Type B pancreatic cell (in vitro differentiated cells): ENCODE measurements at regions not wholly inside any gene's neighbourhood (a gene's known extent, or its start where the extent isn't known, plus 50 kb on each side); places are given as distances from the start of the nearest gene placed in this dataset.

Source experiments
- DNase-seq: peaks from one replicate; pipeline ENCODE4 v3.0.0; 2021; ENCODE audit warnings: mixed read lengths; ENCODE audit not compliant: unreplicated experiment; ENCODE audit errors: extremely low spot score
- H3K27ac Mint-ChIP-seq: 2 replicates; pipeline ENCODE4 v1.8.0; 2021; ENCODE audit warnings: mild to moderate bottlenecking, mixed read lengths
- H3K27me3 Mint-ChIP-seq: 2 replicates; pipeline ENCODE4 v1.8.0; 2021; ENCODE audit warnings: mixed read lengths
- H3K36me3 Mint-ChIP-seq: 2 replicates; pipeline ENCODE4 v1.8.0; 2021; ENCODE audit warnings: mixed read lengths
- H3K4me1 Mint-ChIP-seq: one replicate; pipeline ENCODE4 v1.8.0; 2021; ENCODE audit warnings: mixed read lengths; ENCODE audit not compliant: unreplicated experiment
- H3K4me3 Mint-ChIP-seq: 2 replicates; pipeline ENCODE4 v1.8.0; 2021; ENCODE audit warnings: mild to moderate bottlenecking, mixed read lengths
- H3K9me3 Mint-ChIP-seq: 2 replicates; pipeline ENCODE4 v1.8.0; 2021; ENCODE audit warnings: mixed read lengths
- CTCF ChIP-seq: fragments of 200-600 bp; sonication (generic); conservative IDR thresholded peaks from 2 replicates; pipeline ENCODE4 v1.5.0; 2021; ENCODE audit warnings: antibody characterized with exemption, mild to moderate bottlenecking

DNA sequence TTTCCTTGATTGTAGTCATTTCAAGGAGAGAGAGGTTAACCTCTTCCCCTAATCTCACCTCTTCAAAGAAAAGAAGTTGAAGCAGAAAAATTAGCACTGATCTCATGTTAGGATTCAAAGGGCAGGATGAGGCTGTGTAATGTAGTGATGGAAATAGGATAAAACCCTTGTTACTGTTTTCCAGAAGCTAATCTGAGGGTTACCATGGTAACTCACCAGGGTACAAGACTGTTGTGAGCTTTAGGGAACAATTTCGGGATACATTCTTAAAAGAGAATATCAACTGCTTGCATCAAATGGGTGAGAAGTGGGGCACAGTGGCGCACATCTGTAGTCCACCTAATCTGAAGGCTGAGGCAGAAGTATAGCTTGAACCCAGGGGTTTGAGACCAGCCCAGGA lies 64.9 kb upstream of the SLC39A10 start:
- Mint-ChIP-seq H3K9me3 (peaks cover 8% of the 10 kb centered on the region), H3K27ac (no peak overlapping the region), H3K4me1 (peaks cover 4% of the 10 kb centered on the region), H3K36me3 (no peaks in the 10 kb centered on the region), H3K4me3 (no peak overlapping the region), H3K27me3 (no peaks in the 10 kb centered on the region)
- no peak for TF ChIP-seq CTCF
- DNase-seq = no peak

DNA sequence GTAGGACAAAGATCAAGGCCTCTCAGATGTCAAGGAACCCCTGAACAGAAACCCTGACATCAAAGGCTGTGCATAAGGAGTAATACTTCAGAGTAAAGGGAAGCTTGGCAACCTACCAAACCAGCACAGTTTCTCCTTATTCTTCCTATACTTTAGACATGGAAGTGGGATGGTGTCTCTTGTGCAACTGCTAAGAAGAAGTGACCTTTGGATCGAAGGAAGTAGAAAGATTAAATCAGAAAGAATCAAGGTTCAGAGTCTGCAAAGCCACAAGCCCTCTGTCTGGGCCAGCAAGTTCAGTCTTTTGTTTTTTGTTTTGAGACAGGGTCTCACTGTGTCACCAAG lies 66.2 kb upstream of the SLC39A10 start:
- Mint-ChIP-seq H3K9me3 (peaks cover 8% of the 10 kb centered on the region), H3K36me3 (no peaks in the 10 kb centered on the region), H3K4me3 (no peak overlapping the region), H3K4me1 (no peaks in the 10 kb centered on the region), H3K27ac (no peak overlapping the region), H3K27me3 (no peaks in the 10 kb centered on the region)
- DNase-seq = no peak
- TF ChIP-seq CTCF = no peak

GRCh38 chr2:195590199-195590860 lies 66.7 kb upstream of the SLC39A10 start:
- no peak overlapping the region for H3K4me3 Mint-ChIP-seq
- no peaks in the 10 kb centered on the region for H3K4me1 Mint-ChIP-seq
- H3K36me3 Mint-ChIP-seq = no peaks in the 10 kb centered on the region
- TF ChIP-seq CTCF = no peak
- H3K27ac Mint-ChIP-seq = no peak overlapping the region
- no peaks in the 10 kb centered on the region for H3K27me3 Mint-ChIP-seq
- H3K9me3 Mint-ChIP-seq = peaks cover 7% of the 10 kb centered on the region
- no peak for DNase-seq

DNA sequence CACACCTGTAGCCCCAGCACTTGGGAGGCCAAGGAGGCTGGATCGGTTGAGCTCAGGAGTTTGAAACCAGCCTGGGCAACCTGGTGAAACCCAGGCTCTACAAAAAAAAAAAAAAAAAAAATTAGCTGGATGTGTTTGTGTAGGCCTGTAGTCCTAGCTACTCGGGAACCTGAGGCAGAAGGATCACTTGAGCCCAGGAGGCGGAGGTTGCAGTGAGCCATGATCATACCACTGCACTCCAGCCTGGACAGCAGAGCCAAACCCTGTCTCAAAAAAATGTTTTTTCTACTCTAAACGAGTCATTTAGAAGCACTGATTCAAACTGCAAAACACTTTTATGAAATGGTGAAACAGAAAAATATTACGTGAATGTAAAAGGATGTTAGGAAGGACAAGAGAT lies 69.1 kb upstream of the SLC39A10 start:
- H3K27me3 Mint-ChIP-seq = no peaks in the 10 kb centered on the region
- H3K27ac Mint-ChIP-seq = no peak overlapping the region
- no peak for TF ChIP-seq CTCF
- peaks cover 5% of the 10 kb centered on the region for H3K9me3 Mint-ChIP-seq
- no peaks in the 10 kb centered on the region for H3K4me1 Mint-ChIP-seq
- no peaks in the 10 kb centered on the region for H3K36me3 Mint-ChIP-seq
- no peak overlapping the region for H3K4me3 Mint-ChIP-seq
- no peak for DNase-seq

DNA sequence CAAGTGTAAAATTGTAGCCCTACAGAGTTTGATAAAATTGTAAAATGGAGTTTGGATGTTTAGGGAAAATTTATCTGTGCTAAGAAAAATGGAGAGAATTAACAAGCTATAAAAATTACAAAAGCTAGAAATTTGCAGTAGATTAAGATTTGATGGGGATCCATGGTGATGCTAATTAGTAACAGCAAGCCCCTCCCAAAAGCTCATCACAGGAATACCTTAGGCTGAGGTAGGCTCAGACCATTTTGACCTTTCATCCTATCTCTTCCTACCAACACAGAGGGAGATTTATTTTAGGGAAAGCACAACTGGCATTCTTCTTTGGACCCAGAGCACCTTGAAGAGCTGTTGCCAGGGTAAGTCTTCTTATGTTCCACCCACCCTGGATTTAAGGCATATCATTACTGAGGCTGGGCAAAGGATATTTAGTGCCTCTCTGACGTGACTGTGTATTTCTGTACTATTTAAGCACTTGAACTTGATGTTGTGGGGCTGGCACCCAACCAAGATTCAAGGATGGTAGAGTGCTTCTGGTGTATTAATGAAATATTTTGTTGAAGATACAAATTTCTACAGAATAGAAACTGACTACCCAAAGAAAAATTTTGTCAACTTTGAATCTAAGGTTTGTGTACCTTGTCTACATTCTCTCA lies 70.8 kb upstream of the SLC39A10 start:
- Mint-ChIP-seq H3K27ac (no peak overlapping the region), H3K4me1 (no peaks in the 10 kb centered on the region), H3K4me3 (no peak overlapping the region), H3K27me3 (no peaks in the 10 kb centered on the region), H3K36me3 (no peaks in the 10 kb centered on the region), H3K9me3 (peaks cover 5% of the 10 kb centered on the region)
- DNase-seq = no peak
- no peak for TF ChIP-seq CTCF
